Natural killer cell (primary cell): ENCODE measurements at regions not wholly inside any gene's neighbourhood (a gene's known extent, or its start where the extent isn't known, plus 50 kb on each side); places are given as distances from the start of the nearest gene placed in this dataset.

Experiments
- ATAC-seq, 3 donors: fragments of 150-1000 bp in 2 of 3; fragments of 200-7000 bp in 1 of 3; cut with Tn5 transposase; 1 replicate in 1 of 3; 2 replicates in 2 of 3; pipeline ENCODE4 v1.10.0; 2021; ENCODE audit warnings: mild to moderate bottlenecking in 2 of 3, moderate library complexity in 2 of 3
- DNase-seq, 2 donors: peaks; one replicate each; pipeline versions ENCODE4 v3.0.0 to v3.0.0-alpha.2; 2013 to 2021; ENCODE audit warnings: mixed read lengths in 1 of 2
- H3K27ac ChIP-seq: one replicate; pipeline ENCODE4 v1.5.1; 2013; ENCODE audit warnings: mild to moderate bottlenecking, low read length
- H3K27me3 ChIP-seq: one replicate; pipeline ENCODE4 v1.6.1; 2013; ENCODE audit warnings: low read length; ENCODE audit not compliant: control insufficient read depth, insufficient read depth
- H3K36me3 ChIP-seq: one replicate; pipeline ENCODE4 v1.6.1; 2013; ENCODE audit warnings: low read length; ENCODE audit not compliant: control insufficient read depth, insufficient read depth
- H3K4me1 ChIP-seq: one replicate; pipeline ENCODE4 v1.6.1; 2013; ENCODE audit warnings: low read length; ENCODE audit not compliant: control insufficient read depth, insufficient read depth
- H3K4me3 ChIP-seq: one replicate; pipeline ENCODE4 v1.5.1; 2013; ENCODE audit warnings: low read length
- H3K9me3 ChIP-seq: one replicate; pipeline ENCODE4 v1.6.1; 2013; ENCODE audit warnings: low read length; ENCODE audit not compliant: control insufficient read depth, insufficient read depth
- H3K27ac Mint-ChIP-seq, 2 donors: one replicate each; pipeline ENCODE4 v1.8.0; 2022; ENCODE audit warnings: mild to moderate bottlenecking in 2 of 2, mixed read lengths in 2 of 2, moderate library complexity in 1 of 2
- H3K27me3 Mint-ChIP-seq, 2 donors: one replicate each; pipeline ENCODE4 v1.8.0; 2022; ENCODE audit warnings: low read depth in 2 of 2, mixed read lengths in 2 of 2
- H3K36me3 Mint-ChIP-seq: one replicate; pipeline ENCODE4 v1.8.0; 2022; ENCODE audit warnings: mixed read lengths
- H3K4me1 Mint-ChIP-seq, 2 donors: one replicate each; pipeline ENCODE4 v1.8.0; 2022; ENCODE audit warnings: mixed read lengths in 2 of 2
- H3K4me3 Mint-ChIP-seq: one replicate; pipeline ENCODE4 v1.8.0; 2022; ENCODE audit warnings: mild to moderate bottlenecking, moderate library complexity, mixed read lengths
- H3K9me3 Mint-ChIP-seq, 2 donors: one replicate each; pipeline ENCODE4 v1.8.0; 2022; ENCODE audit warnings: mixed read lengths in 2 of 2
- CTCF ChIP-seq: fragments of 200-600 bp; IDR thresholded peaks from one replicate; pipeline ENCODE4 v1.8.0; 2022; ENCODE audit warnings: antibody characterized with exemption
- WGBS: methylation state at CpG from one replicate; pipeline ENCODE4 v1.1.7; 2013; ENCODE audit warnings: missing lambda C conversion rate; ENCODE audit not compliant: insufficient coverage; 5-methylcytosine and 5-hydroxymethylcytosine counted together
- intact Hi-C: fragments of 100-400 bp; cut with micrococcal nuclease; formaldehyde crosslinking; loops from one replicate; pipeline ENCODE4 v1.14.2; 2022

DNA sequence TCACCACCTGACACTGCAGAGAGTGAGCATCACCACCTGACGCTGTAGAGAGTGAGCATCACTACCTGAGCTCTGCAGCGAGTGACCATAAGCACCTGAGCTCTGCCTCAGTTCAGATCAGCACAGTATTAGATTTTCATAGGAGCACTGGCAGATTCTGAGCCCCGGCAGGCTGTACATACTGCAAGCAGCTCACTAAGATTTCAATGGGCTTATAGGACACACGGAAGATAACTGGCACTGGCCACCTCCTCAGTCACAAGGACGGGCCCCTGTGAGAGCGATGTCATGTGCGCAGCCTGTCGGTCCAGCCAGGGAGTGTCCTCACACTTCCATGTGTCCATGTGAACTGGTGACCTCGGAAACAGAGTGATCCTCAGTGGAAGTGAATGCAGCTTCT, 153.5 kb upstream of the IRX2 start:
- H3K4me3 ChIP-seq, result no peak overlapping the region
- H3K9me3 ChIP-seq, result peaks cover 16% of the 10 kb centered on the region
- H3K4me1 ChIP-seq, result no peaks in the 10 kb centered on the region

DNA sequence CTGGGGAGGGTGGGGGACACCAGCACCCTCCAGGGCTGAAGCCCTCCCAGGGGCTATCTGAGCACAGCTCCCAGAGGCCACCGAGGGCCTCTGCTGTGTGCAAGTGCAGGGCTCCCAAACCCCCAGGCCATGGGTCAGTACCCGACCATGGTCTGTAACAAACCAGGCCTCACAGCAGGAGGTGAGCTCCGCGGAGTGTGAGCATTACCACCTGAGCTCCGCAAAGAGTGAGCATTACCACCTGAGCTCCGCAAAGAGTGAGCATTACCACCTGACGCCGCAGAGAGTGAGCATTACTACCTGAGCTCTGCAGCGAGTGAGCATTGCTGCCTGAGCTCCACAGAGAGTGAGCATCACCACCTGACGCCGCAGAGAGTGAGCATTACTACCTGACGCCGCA, 152.9 kb upstream of the IRX2 start:
- no peaks in the 10 kb centered on the region for H3K4me1 ChIP-seq

More for the DNA sequence above, 153.5 kb upstream of the IRX2 start:
- ATAC-seq (no peak), DNase-seq (no peak)
- no peak overlapping the region for H3K27ac Mint-ChIP-seq
- intact Hi-C loops, result no loop called here
- WGBS, result 86% methylated on average over 9 of the region's 9 CpGs
- peaks cover 3 to 10% of the 10 kb centered on the region in 2 donors for H3K9me3 Mint-ChIP-seq
- no peak overlapping the region for H3K4me3 Mint-ChIP-seq
- no peak overlapping the region for H3K27ac ChIP-seq
- H3K36me3 Mint-ChIP-seq, result no peaks in the 10 kb centered on the region
- H3K27me3 ChIP-seq, result no peaks in the 10 kb centered on the region
- no peaks in the 10 kb centered on the region for H3K36me3 ChIP-seq
- H3K27me3 Mint-ChIP-seq, result no peaks in the 10 kb centered on the region
- no peaks in the 10 kb centered on the region for H3K4me1 Mint-ChIP-seq
- TF ChIP-seq CTCF, result no peak

GRCh38 chr5:2903451-2904395, 152.2 kb upstream of the IRX2 start:
- WGBS, result 89% methylated on average over 30 of the region's 30 CpGs
- TF ChIP-seq CTCF, result no peak
- Histone ChIP-seq H3K4me1 (no peaks in the 10 kb centered on the region), H3K4me3 (no peak overlapping the region), H3K27ac (no peak overlapping the region), H3K36me3 (no peaks in the 10 kb centered on the region), H3K9me3 (peaks cover 16% of the 10 kb centered on the region), H3K27me3 (no peaks in the 10 kb centered on the region)
- intact Hi-C loops, result no loop called here
- no peaks in the 10 kb centered on the region for H3K4me1 Mint-ChIP-seq
- ATAC-seq (no peak), DNase-seq (no peak)
- H3K27ac Mint-ChIP-seq, result no peak overlapping the region
- no peaks in the 10 kb centered on the region for H3K36me3 Mint-ChIP-seq
- H3K27me3 Mint-ChIP-seq, result no peaks in the 10 kb centered on the region
- H3K4me3 Mint-ChIP-seq, result no peak overlapping the region
- peaks cover 3 to 10% of the 10 kb centered on the region in 2 donors for H3K9me3 Mint-ChIP-seq

More for the DNA sequence above, 152.9 kb upstream of the IRX2 start:
- H3K36me3 ChIP-seq, result no peaks in the 10 kb centered on the region
- Mint-ChIP-seq H3K9me3 (peaks cover 3 to 10% of the 10 kb centered on the region in 2 donors), H3K36me3 (no peaks in the 10 kb centered on the region), H3K4me1 (no peaks in the 10 kb centered on the region), H3K4me3 (no peak overlapping the region), H3K27ac (no peak overlapping the region), H3K27me3 (no peaks in the 10 kb centered on the region)
- 81% methylated on average over 13 of the region's 13 CpGs for WGBS
- ATAC-seq (no peak), DNase-seq (no peak)
- TF ChIP-seq CTCF, result no peak
- no peaks in the 10 kb centered on the region for H3K27me3 ChIP-seq
- peaks cover 16% of the 10 kb centered on the region for H3K9me3 ChIP-seq
- no peak overlapping the region for H3K27ac ChIP-seq
- intact Hi-C loops, result no loop called here
- H3K4me3 ChIP-seq, result no peak overlapping the region
